ENCODE measurements at regions not wholly inside any gene's neighbourhood (a gene's known extent, or its start where the extent isn't known, plus 50 kb on each side); places are given as distances from the start of the nearest gene placed in this dataset.

GRCh38 chr11:32204751-32205150 is 113.9 kb downstream of the RCN1 start:
- no peak for DNase-seq

- DNase-seq: no peak
Measured at GRCh38 chr11:32210556-32210955, 119.7 kb downstream of the RCN1 start.

GRCh38 chr11:32213223-32213622 is 122.3 kb downstream of the RCN1 start:
- no peak for DNase-seq

GRCh38 chr11:32215157-32215556 is 124.3 kb downstream of the RCN1 start:
- no peak for DNase-seq

GRCh38 chr11:32216749-32217148 is 125.9 kb downstream of the RCN1 start:
- no peak for DNase-seq

GRCh38 chr11:32219320-32219719 is 128.4 kb downstream of the RCN1 start:
- no peak for DNase-seq

- DNase-seq: no peak
Measured at GRCh38 chr11:32221476-32222032, 130.7 kb downstream of the RCN1 start.

GRCh38 chr11:32224580-32224979 is 133.7 kb downstream of the RCN1 start:
- DNase-seq: no peak

GRCh38 chr11:32225571-32226285 is 134.9 kb downstream of the RCN1 start:
- DNase-seq: peak; percentile 88

GRCh38 chr11:32226480-32226879 is 135.6 kb downstream of the RCN1 start:
- DNase-seq: no peak

- no peak for DNase-seq
Measured at GRCh38 chr11:32229576-32230240, 138.8 kb downstream of the RCN1 start.

GRCh38 chr11:32231909-32232493 is 141.1 kb downstream of the RCN1 start:
- DNase-seq: no peak

- no peak for DNase-seq
Measured at GRCh38 chr11:32232516-32232915, 141.6 kb downstream of the RCN1 start.

GRCh38 chr11:32233276-32233675 is 142.4 kb downstream of the RCN1 start:
- no peak for DNase-seq

GRCh38 chr11:32233928-32234327 is 143.1 kb downstream of the RCN1 start:
- no peak for DNase-seq

- no peak for DNase-seq
Measured at GRCh38 chr11:32244453-32244852, 153.6 kb downstream of the RCN1 start.

- no peak for DNase-seq
Measured at GRCh38 chr11:32253706-32254105, 162.8 kb downstream of the RCN1 start.

- DNase-seq: peak; percentile 90
Measured at GRCh38 chr11:32255841-32256240, 165.0 kb downstream of the RCN1 start.

- no peak for DNase-seq
Measured at GRCh38 chr11:32256466-32256865, 165.6 kb downstream of the RCN1 start.

GRCh38 chr11:32259641-32260081 is 168.8 kb downstream of the RCN1 start:
- DNase-seq: peak; percentile 90

- DNase-seq: no peak
Measured at GRCh38 chr11:32262367-32262766, 171.5 kb downstream of the RCN1 start.

GRCh38 chr11:32265911-32266310 is 169.4 kb downstream of the WT1 start:
- DNase-seq: no peak

GRCh38 chr11:32266601-32267000 is 168.7 kb downstream of the WT1 start:
- DNase-seq: no peak

GRCh38 chr11:32267679-32268187 is 167.6 kb downstream of the WT1 start:
- no peak for DNase-seq
